ENCODE measurements at regions not wholly inside any gene's neighbourhood (a gene's known extent, or its start where the extent isn't known, plus 50 kb on each side); places are given as distances from the start of the nearest gene placed in this dataset.

DNA sequence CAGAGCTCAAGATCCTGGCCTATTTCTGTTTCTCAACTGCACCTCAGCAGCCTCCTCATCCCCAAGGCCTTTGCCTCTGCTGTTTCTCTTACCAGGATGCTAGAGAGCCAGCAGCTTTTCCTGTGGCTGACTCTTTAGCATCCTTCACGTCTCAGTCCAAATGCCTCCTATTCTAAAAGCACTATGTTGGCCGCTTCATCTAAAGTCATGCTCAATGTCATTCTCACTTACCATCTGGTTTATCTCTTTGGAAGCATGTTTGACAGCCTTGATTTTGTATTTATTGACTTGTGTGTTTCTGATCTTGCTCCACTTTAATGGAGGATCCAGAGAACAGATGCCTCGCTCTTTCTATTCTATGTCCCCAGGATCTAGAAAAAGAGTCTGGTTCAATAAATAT is 351.8 kb upstream of the CDH11 start:
- DNase-seq (ENCODE audit: low spot score) (no peak), ATAC-seq (ENCODE audit: low read depth) (no peak)
- Histone ChIP-seq H3K36me3 (ENCODE audit: low read depth) (no peaks in the 10 kb centered on the region), H3K27ac (ENCODE audit: poor library complexity, severe bottlenecking) (no peak overlapping the region), H3K4me3 (ENCODE audit: severe bottlenecking) (no peak overlapping the region), H3K4me1 (ENCODE audit: insufficient read depth, poor library complexity, severe bottlenecking) (no peaks in the 10 kb centered on the region), H3K27me3 (ENCODE audit: insufficient read depth, poor library complexity, severe bottlenecking) (no peaks in the 10 kb centered on the region), H3K9me3 (ENCODE audit: severe bottlenecking) (no peaks in the 10 kb centered on the region)
- TF ChIP-seq, protein P1, sequence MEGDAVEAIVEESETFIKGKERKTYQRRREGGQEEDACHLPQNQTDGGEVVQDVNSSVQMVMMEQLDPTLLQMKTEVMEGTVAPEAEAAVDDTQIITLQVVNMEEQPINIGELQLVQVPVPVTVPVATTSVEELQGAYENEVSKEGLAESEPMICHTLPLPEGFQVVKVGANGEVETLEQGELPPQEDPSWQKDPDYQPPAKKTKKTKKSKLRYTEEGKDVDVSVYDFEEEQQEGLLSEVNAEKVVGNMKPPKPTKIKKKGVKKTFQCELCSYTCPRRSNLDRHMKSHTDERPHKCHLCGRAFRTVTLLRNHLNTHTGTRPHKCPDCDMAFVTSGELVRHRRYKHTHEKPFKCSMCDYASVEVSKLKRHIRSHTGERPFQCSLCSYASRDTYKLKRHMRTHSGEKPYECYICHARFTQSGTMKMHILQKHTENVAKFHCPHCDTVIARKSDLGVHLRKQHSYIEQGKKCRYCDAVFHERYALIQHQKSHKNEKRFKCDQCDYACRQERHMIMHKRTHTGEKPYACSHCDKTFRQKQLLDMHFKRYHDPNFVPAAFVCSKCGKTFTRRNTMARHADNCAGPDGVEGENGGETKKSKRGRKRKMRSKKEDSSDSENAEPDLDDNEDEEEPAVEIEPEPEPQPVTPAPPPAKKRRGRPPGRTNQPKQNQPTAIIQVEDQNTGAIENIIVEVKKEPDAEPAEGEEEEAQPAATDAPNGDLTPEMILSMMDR (IDR thresholded peaks at IDR 0.05; ENCODE audit: poor library complexity, severe bottlenecking): no peak

DNA sequence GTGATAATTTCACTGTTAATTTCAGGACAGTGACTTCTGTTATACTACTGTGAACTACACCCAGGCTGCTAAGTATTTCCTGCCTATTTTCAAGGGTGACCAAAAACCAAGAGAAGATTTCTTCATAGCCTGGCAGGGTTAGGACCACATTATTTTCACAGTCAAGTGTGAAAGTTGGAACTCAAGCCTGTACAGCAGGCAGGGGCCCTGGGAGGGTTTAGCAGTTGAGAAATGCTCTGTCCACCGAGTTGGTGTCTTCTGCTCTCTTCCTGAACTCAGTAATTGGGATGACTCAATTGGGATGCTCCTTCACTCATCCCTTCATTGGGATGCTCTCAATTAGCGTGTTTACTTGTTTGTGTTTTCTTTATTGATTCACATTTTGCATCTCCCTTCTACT is 347.3 kb upstream of the CDH11 start:
- H3K27me3 ChIP-seq (ENCODE audit: insufficient read depth, poor library complexity, severe bottlenecking): no peaks in the 10 kb centered on the region
- no peak overlapping the region for H3K4me3 ChIP-seq (ENCODE audit: severe bottlenecking)
- no peaks in the 10 kb centered on the region for H3K36me3 ChIP-seq (ENCODE audit: low read depth)
- no peak for DNase-seq (ENCODE audit: low spot score)
- no peak overlapping the region for H3K27ac ChIP-seq (ENCODE audit: poor library complexity, severe bottlenecking)
- no peak for ATAC-seq (ENCODE audit: low read depth)
- TF ChIP-seq, protein P1 (IDR thresholded peaks at IDR 0.05; ENCODE audit: poor library complexity, severe bottlenecking): no peak
- H3K4me1 ChIP-seq (ENCODE audit: insufficient read depth, poor library complexity, severe bottlenecking): no peaks in the 10 kb centered on the region
- no peaks in the 10 kb centered on the region for H3K9me3 ChIP-seq (ENCODE audit: severe bottlenecking)

DNA sequence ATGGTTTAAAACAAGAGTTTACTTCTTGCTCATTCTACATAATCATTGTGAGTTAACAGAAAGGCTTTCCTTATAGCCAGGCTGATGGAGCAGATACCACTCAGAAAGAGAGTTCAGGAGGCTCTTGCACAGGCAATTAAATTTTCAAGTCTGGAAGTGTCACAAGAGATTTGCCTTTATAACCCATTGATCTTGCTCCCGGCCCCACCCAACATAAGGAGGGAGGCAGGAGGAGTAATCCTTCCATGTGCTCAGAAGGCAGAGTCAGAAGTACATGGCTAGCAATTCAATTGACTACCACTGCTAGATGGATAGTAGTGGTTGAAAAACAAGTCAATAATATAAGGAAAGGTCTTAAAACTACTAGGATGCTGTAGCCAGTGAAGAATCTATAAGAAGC is 346.3 kb upstream of the CDH11 start:
- DNase-seq (ENCODE audit: low spot score) (no peak), ATAC-seq (ENCODE audit: low read depth) (no peak)
- TF ChIP-seq, protein P1 (IDR thresholded peaks at IDR 0.05; ENCODE audit: poor library complexity, severe bottlenecking): no peak

DNA sequence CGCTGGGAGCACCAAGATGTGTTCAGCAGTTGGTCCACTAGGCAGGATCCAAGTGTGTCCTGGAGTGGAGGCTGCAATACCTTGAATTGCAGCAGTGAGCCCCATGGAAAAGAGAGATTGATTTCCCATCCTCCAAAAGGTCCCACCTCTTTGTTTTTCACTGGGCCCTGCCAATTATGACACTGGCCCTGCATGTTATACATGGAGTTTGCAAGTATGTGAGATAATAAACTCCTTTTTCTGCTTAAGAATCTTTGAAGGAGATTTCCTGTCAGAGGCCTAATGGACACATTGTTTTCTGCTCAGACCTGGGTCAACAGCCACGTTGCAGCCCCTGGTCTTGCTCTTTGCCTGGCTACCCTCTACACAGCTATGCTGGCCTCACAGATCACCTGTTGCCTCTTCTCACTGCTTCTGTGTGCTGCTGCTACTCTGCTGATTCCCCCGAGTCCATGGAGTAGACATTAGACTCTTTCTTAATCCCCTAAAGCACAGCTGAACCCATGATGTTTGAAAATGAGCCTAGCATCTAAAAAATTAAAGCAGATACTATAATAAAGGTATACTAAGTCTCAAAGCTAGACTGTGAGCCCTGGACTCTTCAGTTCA is 341.9 kb upstream of the CDH11 start:
- ATAC-seq (ENCODE audit: low read depth): no peak
- Histone ChIP-seq H3K9me3 (ENCODE audit: severe bottlenecking) (no peaks in the 10 kb centered on the region), H3K4me3 (ENCODE audit: severe bottlenecking) (no peak overlapping the region), H3K27me3 (ENCODE audit: insufficient read depth, poor library complexity, severe bottlenecking) (no peaks in the 10 kb centered on the region), H3K4me1 (ENCODE audit: insufficient read depth, poor library complexity, severe bottlenecking) (no peaks in the 10 kb centered on the region), H3K36me3 (ENCODE audit: low read depth) (no peaks in the 10 kb centered on the region), H3K27ac (ENCODE audit: poor library complexity, severe bottlenecking) (no peak overlapping the region)
- TF ChIP-seq, protein P1 (IDR thresholded peaks at IDR 0.05; ENCODE audit: poor library complexity, severe bottlenecking): no peak
- no peak for DNase-seq (ENCODE audit: low spot score)

More for the DNA sequence above, 346.3 kb upstream of the CDH11 start:
- Histone ChIP-seq H3K9me3 (ENCODE audit: severe bottlenecking) (no peaks in the 10 kb centered on the region), H3K4me1 (ENCODE audit: insufficient read depth, poor library complexity, severe bottlenecking) (no peaks in the 10 kb centered on the region), H3K36me3 (ENCODE audit: low read depth) (no peaks in the 10 kb centered on the region), H3K4me3 (ENCODE audit: severe bottlenecking) (no peak overlapping the region), H3K27ac (ENCODE audit: poor library complexity, severe bottlenecking) (no peak overlapping the region), H3K27me3 (ENCODE audit: insufficient read depth, poor library complexity, severe bottlenecking) (no peaks in the 10 kb centered on the region)

DNA sequence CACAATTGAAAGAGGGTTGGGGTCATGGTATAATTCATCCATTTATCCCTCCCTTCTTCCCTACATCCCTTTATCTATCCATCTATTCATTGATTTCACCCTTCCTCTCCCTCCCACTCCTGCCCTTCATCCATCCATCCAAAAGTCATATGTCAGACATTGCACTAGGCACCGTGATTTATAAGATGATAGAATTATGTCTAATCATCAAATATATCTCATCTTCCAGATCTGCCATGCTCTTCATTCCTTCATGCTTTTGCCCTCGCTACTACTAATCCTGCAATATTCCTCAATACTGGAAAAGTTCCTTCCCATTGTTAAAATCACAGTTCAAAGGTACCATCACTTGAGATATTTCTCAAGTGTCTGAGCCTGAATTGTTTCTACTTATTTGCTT is 335.2 kb upstream of the CDH11 start:
- DNase-seq (ENCODE audit: low spot score) (no peak), ATAC-seq (ENCODE audit: low read depth) (no peak)
- Histone ChIP-seq H3K36me3 (ENCODE audit: low read depth) (no peaks in the 10 kb centered on the region), H3K27ac (ENCODE audit: poor library complexity, severe bottlenecking) (no peak overlapping the region), H3K9me3 (ENCODE audit: severe bottlenecking) (no peaks in the 10 kb centered on the region), H3K4me3 (ENCODE audit: severe bottlenecking) (no peak overlapping the region), H3K4me1 (ENCODE audit: insufficient read depth, poor library complexity, severe bottlenecking) (no peaks in the 10 kb centered on the region), H3K27me3 (ENCODE audit: insufficient read depth, poor library complexity, severe bottlenecking) (no peaks in the 10 kb centered on the region)
- TF ChIP-seq, protein P1 (IDR thresholded peaks at IDR 0.05; ENCODE audit: poor library complexity, severe bottlenecking): no peak
